T1000 (cell line): ENCODE measurements at regions not wholly inside any gene's neighbourhood (a gene's known extent, or its start where the extent isn't known, plus 50 kb on each side); places are given as distances from the start of the nearest gene placed in this dataset.

ENCODE experiments used
- DNase-seq: peaks from one replicate; lab custom pipeline; 2025; ENCODE audit warnings: mixed read lengths; lab: John Stamatoyannopoulos, UW

DNA sequence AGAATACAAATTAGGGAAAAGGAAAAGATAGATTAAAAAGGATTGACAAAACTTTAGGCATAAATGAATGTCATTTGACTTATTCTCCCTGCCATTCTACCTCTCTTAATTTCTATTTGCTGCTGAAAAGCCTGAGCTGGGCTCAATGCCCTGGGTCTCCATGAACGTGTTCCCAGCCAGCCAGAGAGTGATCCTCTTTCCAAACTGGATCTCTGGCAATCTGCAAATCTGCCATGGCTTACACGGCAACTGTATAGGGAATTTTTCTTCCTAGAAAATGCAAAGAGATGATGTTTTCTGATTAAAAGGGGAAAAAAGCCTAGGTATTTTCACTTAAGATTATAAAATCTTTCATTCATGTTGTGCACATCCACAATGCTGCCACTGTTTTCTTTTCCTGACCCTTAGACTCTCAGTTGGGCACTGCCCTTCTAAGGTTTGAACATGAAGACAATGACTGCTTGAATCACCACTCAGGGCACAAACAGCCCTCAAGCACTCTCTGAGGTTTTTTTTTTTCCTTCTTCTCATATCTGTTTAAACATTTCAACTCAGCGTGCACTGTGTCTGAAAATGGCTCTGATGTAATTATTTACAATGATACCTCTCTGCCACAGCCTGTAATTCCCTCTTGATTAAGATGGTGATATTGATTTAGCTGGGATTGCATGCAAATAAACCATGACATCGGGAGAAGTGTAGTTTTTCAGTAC lies 60.3 kb downstream of the DACT1 start:
- no peak for DNase-seq

DNA sequence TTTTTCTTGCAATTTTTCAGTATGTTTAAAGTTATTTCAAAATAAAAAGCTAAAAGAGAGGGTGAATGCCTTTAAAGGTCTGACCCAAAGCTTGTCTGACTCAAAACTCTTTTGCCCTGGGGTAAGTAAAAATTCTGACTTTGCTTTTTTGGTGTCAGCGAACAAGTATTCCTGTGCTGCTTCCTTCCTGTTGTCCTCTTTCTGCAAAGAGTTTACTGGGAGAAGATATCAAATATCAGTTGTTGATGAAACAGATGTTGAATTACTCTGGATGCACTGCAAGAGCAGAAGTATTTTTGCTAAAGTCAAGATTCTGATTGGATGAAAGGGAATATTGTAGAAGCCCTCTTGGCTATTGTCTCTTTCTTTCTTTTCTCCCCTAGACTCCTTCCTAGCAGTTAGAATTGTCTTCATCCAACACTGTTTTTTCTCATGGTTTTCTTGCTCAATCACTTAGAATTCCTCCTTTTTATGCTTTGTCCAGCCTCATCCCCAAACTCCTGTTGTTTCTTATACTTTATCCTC lies 62.0 kb downstream of the DACT1 start:
- no peak for DNase-seq

DNA sequence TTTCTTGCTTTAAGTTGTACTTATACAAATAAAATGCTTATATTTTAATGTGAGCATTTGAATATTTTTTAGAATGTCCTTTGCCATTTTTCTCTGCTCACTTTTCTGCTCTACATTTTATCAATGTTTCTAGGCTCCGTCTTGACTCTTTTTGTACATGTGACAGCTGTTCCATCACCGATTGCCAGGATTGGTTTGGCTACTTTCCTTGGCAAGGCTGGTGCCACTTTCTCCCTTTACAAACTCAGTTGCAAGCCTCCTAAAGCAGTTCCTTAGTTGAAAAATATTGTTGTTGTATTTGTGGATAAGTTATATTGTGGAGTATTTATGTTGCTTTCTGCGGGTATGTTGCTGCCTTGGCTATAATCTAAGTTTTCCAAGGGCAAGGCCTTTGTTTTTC lies 63.4 kb downstream of the DACT1 start:
- DNase-seq: no peak

DNA sequence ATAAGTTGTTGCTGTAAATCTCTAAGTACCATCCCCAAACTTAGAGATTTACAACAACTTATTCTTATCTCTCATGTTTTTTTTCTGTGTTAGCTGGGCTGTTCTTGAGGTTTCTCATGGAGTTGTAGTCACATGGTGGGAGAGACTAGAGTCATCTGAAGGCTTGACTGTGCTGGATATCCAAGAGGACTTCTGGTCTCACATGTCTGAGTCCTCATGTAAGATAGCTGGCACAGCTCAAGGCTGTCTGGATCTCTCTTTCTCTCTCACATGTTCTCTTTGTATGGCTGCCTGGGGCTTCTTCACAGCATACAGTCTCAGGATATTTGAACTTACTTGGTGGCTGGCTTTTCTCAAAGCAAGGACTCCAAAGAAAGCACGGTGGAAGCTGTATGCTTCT lies 63.8 kb downstream of the DACT1 start:
- no peak for DNase-seq

DNA sequence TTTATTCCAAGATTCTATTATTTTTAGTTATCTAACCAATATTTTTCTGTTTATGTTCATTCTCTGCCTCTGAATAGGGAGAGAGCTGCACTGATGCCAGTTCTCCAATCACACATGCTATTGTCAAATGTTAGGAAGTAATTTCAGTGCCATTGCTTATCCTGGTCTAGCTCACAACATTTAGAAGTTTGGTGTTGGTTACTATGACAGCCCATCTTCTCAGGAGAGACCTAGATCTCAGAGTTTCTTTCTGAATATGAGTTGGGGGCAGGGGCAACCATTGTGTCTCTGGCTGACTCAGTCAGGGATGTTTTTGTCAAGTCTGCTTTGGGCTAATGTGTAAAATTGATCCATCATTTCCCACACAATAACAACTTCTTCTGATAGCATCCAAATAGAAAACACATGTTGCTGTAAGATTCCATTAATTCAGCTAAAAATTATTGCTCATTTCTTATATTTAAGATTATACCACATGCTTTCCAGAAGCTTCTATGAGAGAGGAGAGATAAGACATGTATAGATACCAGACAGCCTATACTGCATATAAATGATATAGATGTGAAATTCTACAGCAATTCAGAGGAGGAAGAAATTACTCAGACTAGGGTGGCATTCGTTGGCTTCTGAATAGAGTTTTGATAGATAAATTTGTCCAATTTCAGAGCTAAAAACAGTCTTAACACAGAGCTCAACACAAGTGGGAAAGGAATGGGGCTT lies 64.8 kb downstream of the DACT1 start:
- DNase-seq: no peak

DNA sequence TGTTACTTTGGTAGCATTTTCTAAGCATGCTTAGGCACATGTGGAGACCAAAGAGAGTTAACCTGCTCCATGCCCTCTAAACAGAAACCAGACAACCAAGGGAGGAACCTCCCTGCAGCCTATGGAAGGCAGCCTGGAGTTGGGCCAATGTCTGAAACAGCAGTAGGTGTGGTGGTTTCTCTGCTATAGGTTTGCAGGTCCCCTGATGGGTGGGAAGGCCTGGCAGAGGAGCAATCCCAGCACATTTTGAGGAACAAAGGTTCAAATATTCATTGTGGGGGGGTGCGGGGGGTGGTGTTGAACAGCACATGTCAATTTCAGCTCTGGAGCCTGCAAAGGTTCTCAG lies 65.4 kb downstream of the DACT1 start:
- DNase-seq: no peak

DNA sequence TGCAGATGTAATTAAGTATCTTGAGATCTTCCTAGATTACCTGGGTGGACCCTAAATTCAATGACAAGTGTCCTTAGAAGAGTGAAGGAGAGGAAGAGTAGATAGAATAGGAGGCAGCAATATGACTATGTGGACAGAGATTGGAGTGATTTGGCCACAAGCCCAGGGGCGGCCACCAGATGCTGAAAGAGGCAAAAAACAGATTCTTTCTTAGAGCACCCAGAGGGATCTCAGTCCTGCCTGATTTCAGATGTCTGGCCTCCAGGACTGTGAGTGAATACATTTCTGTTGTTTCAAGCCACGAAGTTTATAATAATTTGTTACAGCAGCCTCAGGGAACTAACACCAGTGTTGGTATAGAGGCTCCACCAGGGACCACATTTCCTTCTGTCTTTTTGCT lies 67.3 kb downstream of the DACT1 start:
- DNase-seq: no peak

DNA sequence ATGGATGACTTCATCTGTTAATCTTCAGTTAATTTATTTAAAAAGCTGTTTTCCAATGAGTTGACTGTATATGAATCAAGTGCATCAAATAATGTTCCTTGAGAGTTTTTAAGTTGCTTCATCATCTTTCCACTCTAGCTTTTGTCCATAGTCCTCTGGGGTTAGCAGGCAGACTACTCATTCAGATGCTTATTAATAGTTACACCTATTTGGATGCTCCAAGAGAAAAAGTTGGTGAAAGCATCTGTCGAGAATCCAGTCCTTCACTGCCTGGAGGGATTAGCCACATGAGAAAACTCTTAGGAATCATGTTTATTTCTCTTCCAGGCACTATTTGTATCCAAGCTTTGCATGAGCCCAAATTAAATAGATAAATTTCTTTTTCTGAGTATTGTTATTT lies 70.2 kb downstream of the DACT1 start:
- no peak for DNase-seq

DNA sequence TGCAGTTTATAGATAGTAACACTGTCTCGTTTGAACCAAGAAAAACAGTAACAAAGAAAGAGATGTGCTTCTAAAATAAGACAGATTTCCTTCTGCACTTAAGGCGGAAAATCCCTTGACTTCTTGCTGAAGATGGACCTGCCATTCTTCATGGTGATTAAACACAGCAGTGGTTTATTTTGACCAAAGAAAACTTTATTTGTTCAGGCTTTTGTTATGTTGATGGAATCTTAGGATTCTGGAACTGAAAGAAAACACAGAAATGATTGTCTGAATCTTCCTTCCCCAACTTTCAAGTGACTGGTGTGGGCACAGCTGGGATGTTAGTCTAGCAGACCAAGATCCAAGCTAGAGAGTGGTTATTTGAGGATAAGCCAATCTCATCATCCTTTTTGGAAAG lies 72.2 kb downstream of the DACT1 start:
- no peak for DNase-seq

DNA sequence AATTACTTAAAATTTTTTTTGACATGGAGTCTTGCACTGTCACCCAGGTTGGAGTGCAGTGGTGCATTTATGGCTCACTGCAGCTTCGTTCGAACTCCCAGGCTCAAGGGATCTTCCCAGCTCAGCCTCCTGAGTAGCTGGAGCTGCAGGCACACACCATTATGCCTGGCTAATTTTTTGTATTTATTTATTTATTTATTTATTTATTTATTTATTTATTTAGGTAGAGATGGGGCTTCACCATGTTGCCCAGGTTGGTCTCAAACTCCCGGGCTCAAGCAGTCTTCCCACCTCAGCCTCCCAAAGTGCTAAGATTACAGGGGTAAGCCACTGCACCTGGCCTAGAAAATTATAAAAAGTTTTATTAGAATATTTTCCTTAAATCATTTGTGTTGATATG lies 73.6 kb downstream of the DACT1 start:
- DNase-seq: no peak

DNA sequence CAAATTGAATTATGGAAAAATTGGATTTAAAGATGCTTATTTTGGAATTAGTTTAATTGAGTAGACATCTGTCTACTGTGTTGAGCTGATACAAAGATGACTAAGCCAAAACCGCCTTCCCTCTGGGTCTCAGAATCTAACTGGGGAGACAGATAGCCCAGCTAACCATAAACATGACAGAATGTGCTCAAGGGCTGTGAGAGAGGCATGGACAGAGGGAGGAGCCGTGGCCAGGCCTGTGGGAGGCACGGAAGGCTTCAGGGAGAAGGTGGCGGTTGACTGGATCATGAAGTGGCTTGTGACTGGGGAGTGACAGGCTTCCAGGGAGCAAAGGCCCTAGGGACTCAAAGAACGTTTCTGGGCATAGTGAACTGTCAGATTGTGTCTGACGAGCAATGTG lies 74.6 kb downstream of the DACT1 start:
- no peak for DNase-seq

DNA sequence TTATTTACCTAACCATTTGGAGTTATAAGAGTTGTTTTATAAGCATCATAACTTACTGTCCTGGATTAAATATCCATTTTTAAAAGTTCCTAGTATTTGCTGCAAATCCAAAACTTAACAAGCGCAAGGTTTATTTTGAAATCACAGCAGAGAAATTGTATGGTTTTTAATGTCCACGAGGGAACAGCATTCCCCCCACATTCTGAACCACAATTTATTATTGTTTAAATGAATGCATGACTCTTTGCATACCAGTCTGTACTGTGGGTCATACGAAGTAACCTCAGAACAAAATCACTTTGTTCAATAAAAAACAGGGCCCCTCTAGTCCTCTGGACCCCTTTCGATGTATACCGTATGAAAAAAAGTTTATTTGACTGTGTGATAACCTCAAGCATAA lies 75.9 kb downstream of the DACT1 start:
- no peak for DNase-seq

DNA sequence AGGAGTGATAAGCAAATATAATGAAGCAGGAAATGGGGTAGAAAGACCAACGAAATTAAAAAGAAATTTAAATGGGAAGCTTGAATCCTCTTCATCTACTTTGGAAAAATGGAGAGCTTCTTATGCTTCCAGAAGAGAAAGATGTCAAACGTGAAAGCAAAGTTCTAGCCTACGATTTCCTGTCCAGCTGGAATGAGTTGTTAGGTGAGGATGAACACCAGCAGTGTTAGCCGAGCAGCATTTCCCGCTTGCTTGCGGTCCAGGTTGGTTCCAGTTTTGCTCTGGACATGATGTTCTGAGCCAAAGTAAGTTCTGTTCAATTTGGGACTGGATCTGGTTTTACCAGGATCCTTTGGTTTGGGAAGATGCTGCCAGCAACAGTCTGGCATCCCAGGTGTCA lies 78.9 kb downstream of the DACT1 start:
- no peak for DNase-seq

DNA sequence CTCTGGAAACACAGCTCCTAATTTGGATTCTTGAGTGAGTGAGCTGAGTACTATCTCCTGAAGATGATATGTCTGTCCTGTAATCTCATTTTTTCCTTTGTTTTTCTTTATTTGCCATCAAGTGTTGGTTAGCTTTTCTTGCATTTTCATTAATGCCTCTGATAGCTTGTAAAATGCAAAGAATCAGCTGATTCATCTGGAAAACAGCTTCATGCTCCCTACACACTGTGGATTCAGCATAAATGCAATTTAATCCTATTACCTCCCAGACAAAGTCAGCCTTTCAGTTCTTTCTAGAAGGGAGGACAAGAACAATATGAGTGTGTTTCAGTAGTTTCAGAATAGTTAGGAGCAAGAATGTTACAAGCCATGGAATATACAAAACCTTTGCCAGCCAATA lies 79.4 kb downstream of the DACT1 start:
- no peak for DNase-seq

DNA sequence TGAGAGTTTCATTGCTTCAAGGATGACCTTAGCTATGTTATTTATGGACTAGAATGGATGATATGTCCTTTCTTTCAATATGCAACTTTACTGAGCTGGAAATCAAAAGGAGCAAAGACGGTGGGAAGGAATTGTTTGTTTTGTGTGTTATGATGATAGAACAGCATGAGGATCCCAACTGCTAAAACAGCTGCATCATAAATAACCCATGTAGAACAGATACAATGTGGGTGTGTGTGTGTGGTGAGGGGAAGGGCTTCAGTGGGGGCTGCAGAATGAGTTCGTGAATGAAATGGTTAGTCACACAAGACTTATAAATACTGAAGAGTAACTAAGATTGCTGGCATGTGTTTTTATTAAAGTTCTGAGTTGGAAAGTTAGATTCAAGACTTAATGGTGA lies 80.1 kb downstream of the DACT1 start:
- no peak for DNase-seq

DNA sequence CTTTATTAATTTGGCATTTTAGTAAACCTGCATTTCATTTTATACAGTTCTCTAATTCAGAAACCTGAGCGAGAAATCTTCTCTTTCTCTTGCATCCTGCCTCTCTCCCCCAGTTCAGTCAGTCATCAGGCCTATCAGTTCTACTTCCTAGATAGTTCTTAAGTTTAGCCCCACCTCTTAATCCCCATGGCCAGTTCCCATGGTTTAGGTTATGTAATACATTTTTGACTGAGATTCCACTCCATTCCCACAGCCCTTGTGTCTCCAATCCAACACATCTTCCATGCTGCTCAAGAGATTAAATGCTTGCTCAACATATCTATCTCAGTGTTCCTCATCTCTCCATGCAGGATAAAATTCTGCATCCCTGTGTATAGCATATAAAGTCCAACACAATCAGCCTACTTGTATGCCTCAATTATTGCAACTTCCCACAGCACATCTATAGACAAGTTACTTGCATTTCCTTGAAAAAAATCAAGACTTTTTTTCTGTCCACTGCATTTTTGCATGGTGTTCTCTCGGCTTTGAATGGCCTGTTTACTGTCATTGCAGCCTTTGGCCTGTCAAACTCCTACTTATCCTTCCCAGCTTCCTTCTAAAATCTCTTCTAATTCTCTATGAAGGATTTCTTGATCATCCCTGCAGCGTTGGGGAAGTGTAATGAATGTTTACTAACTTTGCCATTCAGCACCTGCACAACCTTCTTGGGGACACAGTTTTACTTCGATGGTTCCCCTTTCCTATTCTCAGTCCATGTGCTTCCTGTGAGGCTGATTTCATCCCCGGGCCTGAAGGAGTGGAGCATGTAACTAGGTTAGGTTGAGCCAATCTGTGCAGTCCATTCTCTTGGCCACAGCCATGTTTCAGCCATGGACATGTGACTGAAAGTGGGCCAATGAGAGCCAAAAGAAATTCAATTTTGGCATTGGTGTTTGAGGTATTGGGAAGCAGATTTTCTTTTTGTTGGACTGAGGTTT lies 80.8 kb downstream of the DACT1 start:
- no peak for DNase-seq

DNA sequence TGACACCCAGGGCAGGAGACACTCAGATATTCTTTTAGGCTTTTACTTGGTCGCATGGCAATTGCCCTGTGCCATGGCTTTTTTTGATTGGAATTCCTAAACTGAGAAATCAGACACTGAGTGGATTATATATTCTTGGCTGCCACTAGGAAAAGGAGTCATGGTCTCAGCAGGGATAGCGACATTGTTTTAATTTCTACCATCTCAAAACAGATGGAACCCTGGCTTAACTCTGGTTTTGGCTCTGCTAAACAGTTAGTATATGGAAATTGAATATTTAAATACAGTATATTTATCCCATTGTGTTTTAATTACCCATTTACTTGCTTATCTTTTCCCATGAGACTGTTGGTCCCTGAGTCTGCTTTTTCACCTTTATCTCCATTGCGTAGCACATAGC lies 84.0 kb downstream of the DACT1 start:
- no peak for DNase-seq

DNA sequence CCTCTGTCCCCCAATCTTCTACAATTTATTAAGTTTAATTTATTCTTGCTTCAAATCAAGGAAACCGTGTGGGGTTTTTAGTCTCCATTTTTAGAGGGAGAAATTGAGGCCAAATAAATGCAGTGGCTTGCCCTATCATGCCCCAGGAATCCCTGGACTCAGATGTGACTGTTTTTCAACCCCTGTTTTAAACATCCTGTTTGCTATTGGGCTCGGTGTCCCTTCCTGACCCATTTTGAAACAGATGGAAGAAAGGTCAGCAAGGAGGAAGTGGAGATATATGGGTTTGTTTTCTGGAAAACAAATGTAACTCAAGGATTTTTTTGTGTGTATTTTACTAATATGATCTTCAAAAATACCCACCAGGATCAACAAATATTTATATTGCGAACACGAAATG lies 84.7 kb downstream of the DACT1 start:
- DNase-seq: no peak

DNA sequence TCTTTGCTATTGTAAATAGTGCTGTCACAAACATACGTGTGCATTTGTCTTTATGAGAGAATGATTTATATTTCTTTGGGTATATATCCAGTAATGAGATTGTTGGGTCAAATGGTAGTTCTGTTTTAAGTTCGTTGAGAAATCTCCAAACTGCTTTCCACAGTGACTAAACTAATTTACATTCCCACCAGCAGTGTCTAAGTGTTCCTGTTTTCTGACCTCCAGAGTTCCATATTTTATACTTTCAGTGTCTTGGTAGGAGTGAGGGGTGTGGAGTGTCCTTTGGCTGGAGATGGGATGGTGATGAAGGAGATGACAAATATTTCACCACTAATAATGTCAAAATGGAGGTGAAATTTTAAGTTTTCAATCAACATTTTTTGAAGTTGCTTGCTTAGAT lies 86.4 kb downstream of the DACT1 start:
- no peak for DNase-seq

DNA sequence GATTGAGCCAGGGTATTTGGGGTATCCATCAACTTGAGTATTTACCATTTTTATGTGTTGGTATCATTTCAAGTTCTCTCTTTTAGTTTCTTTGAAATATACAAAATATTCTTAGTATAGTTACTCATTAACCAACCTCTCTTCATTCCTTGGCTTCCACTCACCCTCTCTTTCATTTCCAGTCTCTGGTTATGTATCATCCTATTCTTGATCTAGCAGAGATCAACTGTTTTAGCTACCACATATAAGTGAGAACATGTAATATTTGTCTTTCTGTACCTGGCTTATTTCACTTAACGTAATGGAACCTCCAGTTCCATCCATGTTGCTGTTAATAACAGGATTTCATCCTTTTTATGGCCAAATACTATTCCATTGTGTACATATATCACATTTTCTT lies 86.9 kb downstream of the DACT1 start:
- no peak for DNase-seq

DNA sequence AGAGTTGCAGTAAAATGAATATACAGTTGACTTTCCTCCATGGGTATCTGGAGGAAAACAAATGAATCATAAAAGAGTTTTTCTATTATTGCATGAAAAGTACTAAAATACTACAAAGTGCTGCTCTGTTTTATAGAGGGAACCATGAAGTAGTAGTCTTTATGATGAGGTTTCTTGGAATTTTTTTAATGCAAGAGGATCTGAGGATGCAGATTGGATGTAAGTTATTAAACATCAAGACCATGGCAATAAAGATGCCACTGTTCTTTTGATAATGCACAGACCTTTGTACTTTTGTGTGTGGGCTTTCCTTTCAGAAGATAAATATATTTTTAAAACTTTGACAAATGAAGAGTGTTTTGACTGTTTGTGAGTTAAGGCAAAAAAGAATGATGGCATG lies 87.5 kb downstream of the DACT1 start:
- no peak for DNase-seq

DNA sequence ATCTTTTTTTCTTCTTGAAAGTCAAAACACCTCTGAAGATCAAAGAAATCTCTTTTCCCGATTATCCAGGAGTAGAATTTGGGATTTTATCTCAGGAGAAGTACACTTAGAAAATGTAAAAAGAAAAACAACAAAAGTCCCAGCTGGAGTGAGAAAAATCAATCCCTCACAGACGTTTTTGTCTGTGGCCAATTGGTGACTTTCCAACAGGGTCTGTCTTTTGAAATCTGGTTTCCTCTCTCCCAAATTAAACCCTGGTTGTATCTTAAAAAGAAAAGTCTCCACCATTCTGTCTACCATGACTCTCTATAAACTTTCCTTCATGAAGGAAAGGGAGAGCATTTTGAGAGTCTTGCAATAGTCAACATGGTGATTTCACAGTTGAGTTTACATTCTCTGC lies 88.1 kb downstream of the DACT1 start:
- no peak for DNase-seq
